HG02938 (cell line): ENCODE measurements at regions not wholly inside any gene's neighbourhood (a gene's known extent, or its start where the extent isn't known, plus 50 kb on each side); places are given as distances from the start of the nearest gene placed in this dataset.
A peak's percentile ranks its signal among the peaks of the same experiment; 100 is the strongest.

Experiments used
- ATAC-seq: cut with Tn5 transposase; IDR thresholded peaks from one replicate; pipeline ENCODE4 v1.9.1; 2021; ENCODE audit warnings: mild to moderate bottlenecking, moderate library complexity; ENCODE audit not compliant: unreplicated experiment

GRCh38 chr4:166335256-166335938, 462.4 kb downstream of the TLL1 start:
- no peak for ATAC-seq

GRCh38 chr4:166341992-166342391, 469.0 kb downstream of the TLL1 start:
- ATAC-seq: no peak

GRCh38 chr4:166363198-166363597, 490.2 kb downstream of the TLL1 start:
- peak; percentile 78 for ATAC-seq

GRCh38 chr4:166366012-166366411, 493.0 kb downstream of the TLL1 start:
- ATAC-seq: no peak

GRCh38 chr4:166377578-166377977, 504.5 kb downstream of the TLL1 start:
- ATAC-seq: no peak

- no peak for ATAC-seq
These were observed 513.7 kb downstream of the TLL1 start for GRCh38 chr4:166386491-166387360.

- ATAC-seq: no peak
These were observed 518.5 kb downstream of the TLL1 start for GRCh38 chr4:166391501-166391900.

GRCh38 chr4:166399021-166399420, 526.0 kb downstream of the TLL1 start:
- ATAC-seq: no peak

- no peak for ATAC-seq
These were observed 527.3 kb downstream of the TLL1 start for GRCh38 chr4:166400270-166400894.

GRCh38 chr4:166413356-166413755, 540.3 kb downstream of the TLL1 start:
- no peak for ATAC-seq

GRCh38 chr4:166414431-166414830, 541.4 kb downstream of the TLL1 start:
- ATAC-seq: no peak

GRCh38 chr4:166415749-166416148, 542.7 kb downstream of the TLL1 start:
- ATAC-seq: no peak

GRCh38 chr4:166421556-166422156, 548.6 kb downstream of the TLL1 start:
- ATAC-seq: no peak

- no peak for ATAC-seq
These were observed 549.4 kb downstream of the TLL1 start for GRCh38 chr4:166422475-166422874.

- ATAC-seq: no peak
These were observed 553.3 kb downstream of the TLL1 start for GRCh38 chr4:166426300-166426863.

- ATAC-seq: no peak
These were observed 559.1 kb downstream of the TLL1 start for GRCh38 chr4:166432125-166432524.

GRCh38 chr4:166432842-166433241, 559.8 kb downstream of the TLL1 start:
- ATAC-seq: no peak

- no peak for ATAC-seq
These were observed 562.4 kb downstream of the TLL1 start for GRCh38 chr4:166435449-166435848.

GRCh38 chr4:166458756-166459155, 585.7 kb downstream of the TLL1 start:
- no peak for ATAC-seq

GRCh38 chr4:166459621-166460020, 586.6 kb downstream of the TLL1 start:
- ATAC-seq: no peak
